ENCODE measurements at regions not wholly inside any gene's neighbourhood (a gene's known extent, or its start where the extent isn't known, plus 50 kb on each side); places are given as distances from the start of the nearest gene placed in this dataset.

DNA sequence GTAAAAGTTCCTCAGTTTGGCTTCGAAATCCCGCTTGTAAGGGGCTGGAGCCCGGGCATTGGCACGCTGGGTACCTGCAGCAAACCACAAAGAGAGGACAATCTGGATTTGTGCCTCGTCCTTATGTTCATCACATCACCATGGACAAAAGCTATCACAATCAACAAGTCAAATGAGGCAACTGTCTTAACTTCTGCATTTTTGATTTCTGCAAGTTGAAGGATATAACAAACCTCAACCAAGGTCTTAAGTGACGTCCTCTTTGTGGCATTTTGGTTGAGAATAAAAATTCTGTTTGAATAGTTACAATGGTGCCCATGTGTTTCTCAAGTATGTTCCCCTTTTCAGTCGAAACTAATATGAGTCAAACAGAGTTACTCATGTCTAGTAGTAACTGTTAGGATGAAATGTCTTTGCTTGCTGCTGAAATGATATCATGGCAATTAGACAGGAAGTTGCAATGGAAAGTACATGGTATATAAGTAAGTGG is 70.8 kb upstream of the STK17B start:
- no peaks in the 10 kb centered on the region for H3K9me3 Mint-ChIP-seq
- H3K4me3 Mint-ChIP-seq = peak overlapping the region; percentile 82
- no peaks in the 10 kb centered on the region for H3K27me3 Mint-ChIP-seq
- peak overlapping the region; percentile 99 for H3K27ac Mint-ChIP-seq
- H3K4me1 Mint-ChIP-seq = peaks cover 63% of the 10 kb centered on the region
- intact Hi-C loops (cut with micrococcal nuclease) = loop anchor here (1.0 to 5.0 kb wide), 9 partner anchors 8 to 745 kb away; no protein-coding TSS in a partner anchor
- DNase-seq = peak; percentile 78
- H3K36me3 Mint-ChIP-seq (ENCODE audit: low read depth) = peaks cover 8% of the 10 kb centered on the region

DNA sequence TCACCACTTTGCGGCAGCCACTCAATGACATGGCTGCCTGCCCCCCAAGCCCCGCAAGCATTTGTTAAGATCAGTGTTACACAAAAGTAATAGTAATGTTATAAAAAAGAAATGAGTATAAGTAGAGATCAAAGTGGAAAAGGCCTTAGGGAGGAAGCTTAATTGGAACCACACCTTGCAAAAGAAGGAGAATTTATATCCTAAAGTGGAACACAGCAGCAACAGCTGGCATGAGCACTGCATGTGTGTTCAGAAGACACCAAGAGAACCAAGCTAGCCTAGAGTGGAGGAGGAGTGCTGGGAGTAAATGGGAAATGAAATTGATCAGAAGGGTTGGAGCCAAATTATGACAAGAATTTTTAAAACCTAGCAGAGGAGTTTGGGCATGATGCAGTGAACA is 73.1 kb upstream of the STK17B start:
- Mint-ChIP-seq H3K4me1 (peaks cover 57% of the 10 kb centered on the region), H3K4me3 (no peak overlapping the region), H3K9me3 (no peaks in the 10 kb centered on the region), H3K27ac (no peak overlapping the region), H3K36me3 (ENCODE audit: low read depth) (no peaks in the 10 kb centered on the region), H3K27me3 (no peaks in the 10 kb centered on the region)
- intact Hi-C loops (cut with micrococcal nuclease) = loop anchor here (5.0 kb wide), 2 partner anchors 707 to 743 kb away; no protein-coding TSS in a partner anchor
- no peak for DNase-seq

DNA sequence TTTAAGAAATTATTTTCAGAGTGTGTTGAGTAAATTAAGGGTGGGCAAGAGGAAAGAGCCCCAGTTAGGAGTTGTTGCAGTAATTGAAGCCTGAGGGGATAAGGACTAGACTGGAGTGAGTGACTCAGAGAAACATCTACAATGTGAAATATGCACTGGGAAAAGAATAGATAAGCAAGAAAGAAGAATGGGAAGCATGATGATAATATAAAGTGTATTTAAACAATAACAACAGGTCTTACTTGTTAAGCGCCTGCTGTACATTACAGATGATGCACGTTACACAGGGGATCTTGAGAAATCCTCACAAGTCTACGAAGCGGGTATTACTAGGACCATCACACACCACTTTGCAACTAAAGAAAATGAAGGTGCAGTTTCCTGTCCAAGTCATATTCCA is 73.6 kb upstream of the STK17B start:
- Mint-ChIP-seq H3K36me3 (ENCODE audit: low read depth) (no peaks in the 10 kb centered on the region), H3K4me1 (peaks cover 57% of the 10 kb centered on the region), H3K4me3 (no peak overlapping the region), H3K27ac (no peak overlapping the region), H3K27me3 (no peaks in the 10 kb centered on the region), H3K9me3 (no peaks in the 10 kb centered on the region)
- no peak for DNase-seq
- intact Hi-C loops (cut with micrococcal nuclease) = loop anchor here (5.0 kb wide), 2 partner anchors 708 to 742 kb away; no protein-coding TSS in a partner anchor

DNA sequence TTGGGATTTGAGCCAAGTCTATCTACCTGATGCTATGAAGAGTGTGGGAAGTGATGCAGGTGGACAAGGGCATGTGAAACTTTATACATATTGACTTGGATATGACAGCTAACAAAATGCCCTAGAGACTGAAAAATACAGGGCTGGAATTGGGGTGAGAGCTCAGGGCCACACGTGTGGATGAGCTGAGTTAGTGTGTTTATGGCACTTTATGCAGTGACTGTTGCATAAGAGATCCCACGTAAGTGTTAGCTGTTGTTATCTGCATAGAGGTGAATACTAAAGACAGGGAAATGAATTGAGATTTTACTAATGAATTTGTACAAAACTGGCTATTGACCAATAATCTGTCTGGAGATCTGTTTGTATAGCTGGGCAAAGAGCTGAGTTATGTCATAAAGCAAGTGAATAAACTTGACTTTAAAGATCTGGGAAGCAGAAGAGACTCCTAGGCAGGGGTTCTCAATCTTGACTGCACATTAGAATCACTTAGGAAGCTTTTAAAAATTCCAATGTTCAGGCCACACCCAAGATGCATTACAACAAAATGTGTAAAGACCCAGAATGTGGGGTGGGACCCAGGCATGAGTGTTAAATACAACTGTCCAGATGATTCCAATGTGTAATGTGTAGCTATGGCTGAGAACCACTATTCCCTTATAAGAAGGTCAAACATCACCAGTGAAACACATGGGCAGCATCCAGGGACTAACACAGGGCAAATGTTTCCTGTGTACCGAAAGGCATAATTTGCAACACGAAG is 74.2 kb upstream of the STK17B start:
- no peak overlapping the region for H3K27ac Mint-ChIP-seq
- intact Hi-C loops (cut with micrococcal nuclease) = no loop called here

DNA sequence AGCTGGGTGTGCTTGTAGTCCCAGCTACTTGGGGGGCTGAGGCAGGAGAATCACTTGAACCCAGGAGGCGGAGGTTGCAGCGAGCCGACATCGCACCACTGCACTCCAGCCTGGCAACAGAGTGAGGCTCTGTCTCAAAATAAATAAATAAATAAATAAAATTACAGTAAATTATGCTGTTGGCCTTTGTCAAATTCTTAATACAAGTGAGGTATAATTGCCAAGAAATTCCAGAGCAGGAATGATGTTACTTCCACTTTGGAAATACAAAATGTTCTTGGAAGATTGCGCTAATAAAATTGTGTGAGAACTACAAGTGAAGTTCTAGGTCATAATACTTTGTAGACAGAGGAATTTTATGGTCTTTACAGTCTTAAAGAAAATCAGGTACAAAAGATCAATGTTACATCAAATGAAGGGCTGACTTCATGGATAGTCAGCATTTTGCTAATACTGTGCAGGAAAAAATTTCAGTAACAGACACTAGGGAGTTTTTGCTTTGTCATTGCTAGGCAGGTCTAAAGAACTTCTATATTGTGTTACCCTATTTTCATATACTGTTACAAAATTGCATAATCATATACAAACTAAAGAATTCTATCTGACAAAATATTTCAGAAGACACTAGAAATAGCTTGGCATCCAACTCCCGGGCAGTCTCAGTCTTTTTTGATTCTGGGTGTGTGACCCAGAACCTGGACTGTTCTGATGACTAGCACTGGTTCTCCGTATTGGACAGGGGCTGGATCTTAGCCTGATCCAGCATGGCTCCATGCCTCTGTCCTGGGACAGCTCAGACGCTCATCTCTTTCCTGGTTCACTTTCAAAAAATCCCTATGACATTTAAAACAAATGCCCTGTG is 76.0 kb upstream of the STK17B start:
- Mint-ChIP-seq H3K4me1 (peaks cover 57% of the 10 kb centered on the region), H3K4me3 (no peak overlapping the region), H3K36me3 (ENCODE audit: low read depth) (peaks cover 5% of the 10 kb centered on the region), H3K27me3 (no peaks in the 10 kb centered on the region), H3K27ac (no peak overlapping the region), H3K9me3 (peaks cover 10% of the 10 kb centered on the region)
- intact Hi-C loops (cut with micrococcal nuclease) = no loop called here
- no peak for DNase-seq

More for the DNA sequence above, 74.2 kb upstream of the STK17B start:
- Mint-ChIP-seq H3K27me3 (no peaks in the 10 kb centered on the region), H3K9me3 (no peaks in the 10 kb centered on the region), H3K4me1 (peaks cover 57% of the 10 kb centered on the region), H3K36me3 (ENCODE audit: low read depth) (no peaks in the 10 kb centered on the region), H3K4me3 (no peak overlapping the region)
- DNase-seq = no peak

DNA sequence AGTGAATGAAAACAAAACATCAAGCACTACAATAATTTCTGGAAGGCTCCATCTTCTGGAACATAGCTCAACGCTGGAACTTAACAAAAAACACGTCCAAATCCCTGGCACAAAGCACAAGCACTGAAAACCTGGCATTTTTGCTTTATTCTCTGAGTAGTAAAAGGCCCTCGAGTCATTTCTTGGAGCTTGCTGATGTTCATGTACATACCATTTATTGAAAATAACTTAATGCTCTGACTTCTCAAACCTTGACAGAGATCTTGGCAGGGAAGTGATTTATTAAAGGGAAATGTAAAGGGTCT is 76.5 kb upstream of the STK17B start:
- Mint-ChIP-seq H3K4me1 (peaks cover 59% of the 10 kb centered on the region), H3K4me3 (no peak overlapping the region), H3K36me3 (ENCODE audit: low read depth) (peaks cover 8% of the 10 kb centered on the region), H3K9me3 (peaks cover 15% of the 10 kb centered on the region), H3K27me3 (no peaks in the 10 kb centered on the region), H3K27ac (no peak overlapping the region)
- intact Hi-C loops (cut with micrococcal nuclease) = no loop called here
- no peak for DNase-seq

DNA sequence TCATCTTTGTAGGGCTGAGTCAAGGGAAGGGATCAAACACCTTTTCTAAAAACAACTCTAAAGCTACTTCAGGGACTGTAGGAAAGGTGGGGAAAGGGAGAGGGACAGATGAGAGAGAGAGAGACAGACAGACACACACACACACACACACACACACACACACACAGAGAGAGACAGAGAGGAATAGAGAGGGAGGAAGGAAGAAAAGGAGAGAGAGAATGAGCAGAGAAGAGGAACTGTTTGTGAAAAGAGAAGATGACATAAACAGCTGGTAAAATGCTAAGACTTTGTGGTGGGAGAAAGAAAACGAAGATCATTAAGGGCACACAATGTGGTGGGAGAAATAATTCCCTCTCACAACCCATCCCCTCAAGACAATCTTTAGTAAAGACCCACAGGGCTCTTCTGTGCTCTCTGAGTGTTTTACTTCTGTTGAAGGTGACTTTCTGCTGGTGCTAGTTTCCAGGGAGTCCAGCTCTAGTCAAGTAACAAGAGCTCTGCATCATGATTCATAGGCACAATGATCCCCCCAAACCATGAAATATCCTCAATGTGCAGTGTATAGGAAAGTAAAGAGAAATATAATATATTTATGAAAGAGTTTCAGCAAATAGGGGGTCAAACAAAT is 77.2 kb upstream of the STK17B start:
- H3K36me3 Mint-ChIP-seq (ENCODE audit: low read depth) = peaks cover 8% of the 10 kb centered on the region
- peaks cover 66% of the 10 kb centered on the region for H3K4me1 Mint-ChIP-seq
- DNase-seq = no peak
- peak overlapping the region; percentile 6 for H3K4me3 Mint-ChIP-seq
- H3K9me3 Mint-ChIP-seq = peaks cover 15% of the 10 kb centered on the region
- H3K27me3 Mint-ChIP-seq = no peaks in the 10 kb centered on the region
- H3K27ac Mint-ChIP-seq = peak overlapping the region; percentile 7
- intact Hi-C loops (cut with micrococcal nuclease) = no loop called here

DNA sequence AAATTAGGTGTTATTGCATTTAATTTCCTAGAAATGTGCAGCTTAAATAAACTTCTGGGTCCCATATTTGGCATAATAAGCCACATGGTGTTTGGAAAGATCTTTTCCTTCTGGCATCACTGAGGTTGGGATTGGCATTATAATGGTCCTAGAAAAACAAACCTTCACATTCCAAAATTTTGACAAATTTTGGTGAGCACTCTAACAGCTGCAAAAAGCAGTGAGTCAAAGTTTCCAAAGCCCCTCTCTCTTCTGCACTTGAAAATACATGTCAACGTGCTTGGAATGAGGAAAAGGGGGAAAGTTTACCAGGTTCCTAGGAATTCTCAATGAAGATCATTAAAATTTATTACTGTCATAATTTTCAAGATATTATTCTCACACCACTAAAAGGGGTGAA is 77.8 kb upstream of the STK17B start:
- Mint-ChIP-seq H3K4me1 (peaks cover 70% of the 10 kb centered on the region), H3K4me3 (no peak overlapping the region)
- intact Hi-C loops (cut with micrococcal nuclease) = no loop called here

DNA sequence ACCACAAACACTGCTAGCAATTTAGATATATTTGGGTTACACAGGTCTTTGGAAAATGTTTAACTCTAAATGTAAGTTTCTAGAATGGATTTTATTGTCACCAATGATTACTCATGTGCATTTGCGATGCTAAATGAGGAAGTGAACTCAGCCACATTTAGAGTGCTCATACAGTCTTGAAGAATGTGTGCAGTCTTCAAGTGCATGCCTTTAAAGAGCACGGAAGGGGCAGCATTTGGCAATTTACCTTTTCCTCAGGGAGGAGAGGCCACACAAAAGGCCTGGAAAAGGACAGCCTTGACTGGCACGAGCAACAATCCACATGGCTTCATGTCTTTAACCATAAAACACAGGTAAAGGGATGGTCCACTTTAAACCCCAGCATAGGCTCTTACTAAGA is 78.5 kb upstream of the STK17B start:
- Mint-ChIP-seq H3K27ac (peak overlapping the region; percentile 45), H3K4me3 (peak overlapping the region; percentile 35), H3K9me3 (peaks cover 15% of the 10 kb centered on the region), H3K4me1 (peaks cover 70% of the 10 kb centered on the region), H3K27me3 (no peaks in the 10 kb centered on the region), H3K36me3 (ENCODE audit: low read depth) (peaks cover 8% of the 10 kb centered on the region)
- intact Hi-C loops (cut with micrococcal nuclease) = no loop called here
- peak; percentile 71 for DNase-seq

More for the DNA sequence above, 77.8 kb upstream of the STK17B start:
- peaks cover 8% of the 10 kb centered on the region for H3K36me3 Mint-ChIP-seq (ENCODE audit: low read depth)
- H3K27ac Mint-ChIP-seq = no peak overlapping the region
- H3K9me3 Mint-ChIP-seq = peaks cover 15% of the 10 kb centered on the region
- no peak for DNase-seq
- H3K27me3 Mint-ChIP-seq = no peaks in the 10 kb centered on the region

DNA sequence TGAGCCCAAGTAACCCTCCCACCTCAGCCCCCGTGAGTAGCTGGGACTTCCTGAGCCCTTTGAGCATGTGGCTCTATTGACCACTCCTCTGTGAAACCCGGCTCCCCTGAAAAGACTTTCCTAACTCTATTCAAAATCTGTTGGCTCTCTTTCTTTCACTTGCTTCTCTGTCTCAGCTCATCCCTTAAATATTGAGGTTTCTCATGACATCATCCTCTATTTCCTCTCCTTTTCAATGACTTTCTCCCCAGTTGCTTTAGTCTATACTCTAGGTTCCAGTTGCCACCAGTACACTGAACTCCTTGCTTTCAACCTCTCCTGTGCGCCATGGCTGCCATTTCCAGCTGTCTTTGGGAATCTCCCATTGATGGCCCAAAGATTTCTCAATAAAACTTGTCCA is 79.8 kb upstream of the STK17B start:
- Mint-ChIP-seq H3K36me3 (ENCODE audit: low read depth) (peaks cover 8% of the 10 kb centered on the region), H3K9me3 (peaks cover 15% of the 10 kb centered on the region), H3K4me1 (peaks cover 62% of the 10 kb centered on the region), H3K27me3 (no peaks in the 10 kb centered on the region), H3K4me3 (peak overlapping the region; percentile 53), H3K27ac (peak overlapping the region; percentile 52)
- DNase-seq = no peak
- intact Hi-C loops (cut with micrococcal nuclease) = no loop called here

DNA sequence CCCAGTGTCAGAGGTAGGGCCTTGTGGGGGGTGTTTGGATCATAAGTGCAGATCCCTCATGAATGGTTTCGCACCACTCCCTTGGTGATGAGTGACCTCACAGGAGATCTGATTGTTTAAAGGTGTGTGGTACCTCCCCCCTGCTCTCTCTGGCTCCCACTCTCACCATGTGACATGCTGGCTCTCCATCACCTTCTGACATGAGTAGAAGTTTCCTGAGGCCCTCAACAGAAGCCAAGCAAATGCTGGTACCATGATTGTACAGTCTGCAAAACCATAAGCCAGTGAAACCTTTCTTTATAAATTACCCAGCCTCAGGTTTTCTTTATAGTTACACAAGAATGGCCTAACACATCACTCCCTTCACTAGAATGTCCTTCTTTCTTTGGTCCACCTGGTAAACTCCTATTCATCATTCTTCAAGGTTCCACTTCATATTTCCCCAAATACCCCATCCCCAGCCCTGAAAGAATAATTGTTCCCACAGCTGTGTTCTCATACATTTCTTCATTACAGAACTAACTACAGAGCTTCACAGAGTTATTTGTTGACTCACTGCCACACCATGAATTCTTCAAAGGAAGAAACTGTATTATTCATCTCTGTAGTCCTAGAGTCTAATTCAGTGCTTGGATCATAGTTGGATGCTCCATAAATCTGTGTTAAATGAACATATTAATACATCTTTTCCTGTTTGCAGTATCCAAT is 81.2 kb upstream of the STK17B start:
- Mint-ChIP-seq H3K27ac (peak overlapping the region; percentile 79), H3K4me3 (peak overlapping the region; percentile 2), H3K4me1 (peaks cover 72% of the 10 kb centered on the region), H3K9me3 (peaks cover 21% of the 10 kb centered on the region), H3K36me3 (ENCODE audit: low read depth) (peaks cover 11% of the 10 kb centered on the region), H3K27me3 (no peaks in the 10 kb centered on the region)
- DNase-seq = no peak
- intact Hi-C loops (cut with micrococcal nuclease) = loop anchor here (1.0 to 2.0 kb wide), 3 partner anchors 8 to 16 kb away; no protein-coding TSS in a partner anchor

DNA sequence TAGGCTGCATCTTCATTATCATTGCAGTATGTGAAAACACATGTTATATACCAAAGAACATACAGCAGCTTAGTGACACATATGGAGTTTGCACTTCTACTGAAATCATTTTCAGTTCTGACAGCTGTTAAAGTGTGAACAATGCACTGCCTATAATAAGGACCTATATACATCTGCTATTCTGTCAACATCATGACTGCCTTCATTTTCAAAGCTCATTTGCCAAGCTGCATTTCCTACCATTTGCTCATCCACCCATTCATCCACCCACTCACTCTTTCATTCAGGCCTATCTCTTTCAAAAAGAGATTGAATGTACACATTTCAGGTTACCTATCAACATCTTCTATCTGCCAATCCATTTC is 81.7 kb upstream of the STK17B start:
- peaks cover 21% of the 10 kb centered on the region for H3K9me3 Mint-ChIP-seq
- H3K27ac Mint-ChIP-seq = peak overlapping the region; percentile 79
- intact Hi-C loops (cut with micrococcal nuclease) = loop anchor here (1.0 to 2.0 kb wide), 2 partner anchors 11 to 16 kb away; no protein-coding TSS in a partner anchor
- H3K4me3 Mint-ChIP-seq = peak overlapping the region; percentile 0
- H3K36me3 Mint-ChIP-seq (ENCODE audit: low read depth) = peaks cover 11% of the 10 kb centered on the region
- peaks cover 71% of the 10 kb centered on the region for H3K4me1 Mint-ChIP-seq
- DNase-seq = no peak
- no peaks in the 10 kb centered on the region for H3K27me3 Mint-ChIP-seq

DNA sequence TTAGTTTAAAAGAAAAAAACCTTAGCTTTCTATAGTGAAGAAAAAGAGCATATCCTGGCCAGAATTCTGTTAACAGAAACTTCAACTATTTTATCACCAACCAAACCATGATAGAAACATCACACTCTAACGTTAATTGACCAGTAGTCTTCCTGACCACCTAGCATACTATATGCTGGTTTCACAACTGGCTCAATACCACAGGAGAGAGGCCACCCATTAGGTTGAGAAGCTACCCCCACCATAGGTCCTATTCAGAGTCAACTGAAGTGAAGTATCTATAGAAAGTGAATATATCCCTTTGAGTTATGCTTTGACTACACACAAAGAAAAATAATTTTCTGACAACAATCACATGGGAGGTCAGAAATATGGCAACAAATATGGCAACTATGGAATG is 85.2 kb upstream of the STK17B start:
- Mint-ChIP-seq H3K27ac (peak overlapping the region; percentile 42), H3K27me3 (no peaks in the 10 kb centered on the region)

More for the DNA sequence above, 85.2 kb upstream of the STK17B start:
- no peak overlapping the region for H3K4me3 Mint-ChIP-seq
- peaks cover 8% of the 10 kb centered on the region for H3K36me3 Mint-ChIP-seq (ENCODE audit: low read depth)
- peaks cover 15% of the 10 kb centered on the region for H3K9me3 Mint-ChIP-seq
- intact Hi-C loops (cut with micrococcal nuclease) = no loop called here
- DNase-seq = no peak
- peaks cover 64% of the 10 kb centered on the region for H3K4me1 Mint-ChIP-seq

Measured in activated CD4-positive, alpha-beta T cell treated with anti-CD3 and anti-CD28 coated beads, Interleukin-2, amount 10 ng/mL, durations not matched to agents 24 days and 14 days (primary cell).